ENCODE measurements at regions not wholly inside any gene's neighbourhood (a gene's known extent, or its start where the extent isn't known, plus 50 kb on each side); places are given as distances from the start of the nearest gene placed in this dataset.

DNA sequence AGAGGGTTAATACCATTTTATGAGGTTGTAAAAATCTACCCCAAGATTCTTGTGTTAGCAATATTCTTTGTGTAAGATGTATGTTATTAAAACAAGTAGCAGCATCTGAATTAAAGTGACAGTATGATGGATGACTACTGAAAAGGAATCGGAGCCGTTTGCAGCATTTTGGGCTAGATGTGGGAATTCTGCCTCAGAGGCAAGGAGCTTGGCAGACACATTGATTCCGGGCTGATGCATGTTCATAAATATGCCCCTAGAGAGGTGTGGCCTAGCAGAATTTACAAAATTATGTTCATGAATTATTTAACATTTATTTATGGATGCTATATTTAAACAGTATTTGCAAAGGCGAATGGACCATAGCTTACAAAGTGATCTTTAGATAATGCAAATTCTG, 389.0 kb upstream of the ETAA1 start:
- Histone ChIP-seq H3K27ac (ENCODE audit: insufficient read length, low read depth, low read length) (no peak overlapping the region), H3K56ac (ENCODE audit: insufficient read length, low read depth, low read length) (no peak overlapping the region), H3K27me3 (ENCODE audit: insufficient read depth, low read length) (no peaks in the 10 kb centered on the region), H3K23ac (ENCODE audit: insufficient read length, low read depth, low read length) (no peak overlapping the region), H4K5ac (ENCODE audit: insufficient read length, low read depth, low read length) (no peak overlapping the region), H3K9me3 (ENCODE audit: control insufficient read depth, low read depth, low read length) (no peaks in the 10 kb centered on the region), H3K4ac (ENCODE audit: low read depth, low read length) (no peak overlapping the region), H3T11ph (ENCODE audit: low read length) (no peak overlapping the region), H2BK15ac (ENCODE audit: low read depth, low read length) (no peak overlapping the region), H3K18ac (ENCODE audit: insufficient read length, low read depth, low read length) (no peak overlapping the region), H2BK12ac (ENCODE audit: insufficient read length, low read depth, low read length) (no peak overlapping the region), H2BK20ac (ENCODE audit: low read depth, low read length, poor library complexity, severe bottlenecking) (no peak overlapping the region), H2BK120ac (ENCODE audit: low read depth, low read length, poor library complexity, severe bottlenecking) (no peak overlapping the region), H2BK5ac (ENCODE audit: insufficient read length, low read length) (no peak overlapping the region), H3K4me2 (ENCODE audit: insufficient read depth, insufficient read length, low read length) (no peak overlapping the region), H3K9ac (ENCODE audit: extremely low read depth, insufficient read length, low read length) (no peak overlapping the region), H4K8ac (replicated peaks; ENCODE audit: insufficient read length, low read depth, low read length) (no peak overlapping the region), H3K14ac (ENCODE audit: insufficient read depth, low read length) (no peak overlapping the region), H4K20me1 (ENCODE audit: control insufficient read depth, insufficient read depth, insufficient read length) (no peaks in the 10 kb centered on the region), H3K79me1 (ENCODE audit: insufficient read depth, low read depth, low read length, poor library complexity, severe bottlenecking) (no peaks in the 10 kb centered on the region), H2AFZ (ENCODE audit: low read length) (no peak overlapping the region), H3K79me2 (ENCODE audit: insufficient read depth, low read length) (no peaks in the 10 kb centered on the region), H3K4me1 (ENCODE audit: insufficient read depth, low read length) (no peaks in the 10 kb centered on the region), H3K23me2 (ENCODE audit: insufficient read length, low read depth, low read length, poor library complexity, severe bottlenecking) (no peaks in the 10 kb centered on the region), H4K91ac (ENCODE audit: insufficient read length, low read depth, low read length) (no peak overlapping the region), H2AK5ac (ENCODE audit: insufficient read length, low read length) (no peak overlapping the region)
- H3K4me3 Mint-ChIP-seq = no peak overlapping the region
- no peaks in the 10 kb centered on the region; the same call in 1 of the 2 replicates for H3K27me3 Mint-ChIP-seq (ENCODE audit: low read depth)
- TF ChIP-seq, protein P1, sequence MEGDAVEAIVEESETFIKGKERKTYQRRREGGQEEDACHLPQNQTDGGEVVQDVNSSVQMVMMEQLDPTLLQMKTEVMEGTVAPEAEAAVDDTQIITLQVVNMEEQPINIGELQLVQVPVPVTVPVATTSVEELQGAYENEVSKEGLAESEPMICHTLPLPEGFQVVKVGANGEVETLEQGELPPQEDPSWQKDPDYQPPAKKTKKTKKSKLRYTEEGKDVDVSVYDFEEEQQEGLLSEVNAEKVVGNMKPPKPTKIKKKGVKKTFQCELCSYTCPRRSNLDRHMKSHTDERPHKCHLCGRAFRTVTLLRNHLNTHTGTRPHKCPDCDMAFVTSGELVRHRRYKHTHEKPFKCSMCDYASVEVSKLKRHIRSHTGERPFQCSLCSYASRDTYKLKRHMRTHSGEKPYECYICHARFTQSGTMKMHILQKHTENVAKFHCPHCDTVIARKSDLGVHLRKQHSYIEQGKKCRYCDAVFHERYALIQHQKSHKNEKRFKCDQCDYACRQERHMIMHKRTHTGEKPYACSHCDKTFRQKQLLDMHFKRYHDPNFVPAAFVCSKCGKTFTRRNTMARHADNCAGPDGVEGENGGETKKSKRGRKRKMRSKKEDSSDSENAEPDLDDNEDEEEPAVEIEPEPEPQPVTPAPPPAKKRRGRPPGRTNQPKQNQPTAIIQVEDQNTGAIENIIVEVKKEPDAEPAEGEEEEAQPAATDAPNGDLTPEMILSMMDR (conservative IDR thresholded peaks at IDR 0.05) = no peak
- H3K4me1 Mint-ChIP-seq = peaks cover 2 to 5% of the 10 kb centered on the region in 2 experiments
- no peak for DNase-seq
- no peak overlapping the region for H3K27ac Mint-ChIP-seq
- H3K9me3 Mint-ChIP-seq = no peaks in the 10 kb centered on the region
- WGBS (ENCODE audit: extremely low coverage, insufficient read length, low lambda C conversion rate) = no CpG with 5 or more reads among the region's 4 CpGs
- no peaks in the 10 kb centered on the region for H3K36me3 Mint-ChIP-seq (ENCODE audit: insufficient read depth in 1 of 3, low read depth in 3 of 3)

Measured in H9 (cell line).